ENCODE measurements at regions not wholly inside any gene's neighbourhood (a gene's known extent, or its start where the extent isn't known, plus 50 kb on each side); places are given as distances from the start of the nearest gene placed in this dataset.

- TF ChIP-seq CTCF (IDR thresholded peaks at IDR 0.05; ENCODE audit: low read depth, low read length), result no peak
- CTCF ChIA-PET, result no interaction called here
- H3K27me3 ChIP-seq (ENCODE audit: control insufficient read depth, insufficient read depth, low read length), result no peaks in the 10 kb centered on the region
- no peak for DNase-seq (ENCODE audit: low read depth, low spot score)
- no peak overlapping the region for H3K27ac ChIP-seq (ENCODE audit: low read depth, low read length)
- POLR2A ChIA-PET, result no interaction called here
- H3K9me3 ChIP-seq (ENCODE audit: control insufficient read depth, insufficient read depth, low read length), result 0 out of 2 replicates have a peak, but pooled peaks cover under 1% of the 10 kb centered on the region
- no peak overlapping the region for H3K4me3 ChIP-seq (ENCODE audit: low read depth, low read length)
Observed at GRCh38 chr15:39409876-39410530, 170.9 kb upstream of the THBS1 start.

- POLR2A ChIA-PET, result interaction anchor here (0.6 kb wide), 1 partner anchor 62 kb away, joined by 3 read pairs; no protein-coding TSS in a partner anchor
- no peak for DNase-seq (ENCODE audit: low read depth, low spot score)
- Histone ChIP-seq H3K4me3 (ENCODE audit: low read depth, low read length) (no peak overlapping the region), H3K27ac (ENCODE audit: low read depth, low read length) (no peak overlapping the region), H3K27me3 (ENCODE audit: control insufficient read depth, insufficient read depth, low read length) (no peaks in the 10 kb centered on the region), H3K9me3 (ENCODE audit: control insufficient read depth, insufficient read depth, low read length) (peaks cover 12% of the 10 kb centered on the region; the same call in 1 of the 2 replicates)
- TF ChIP-seq CTCF (IDR thresholded peaks at IDR 0.05; ENCODE audit: low read depth, low read length), result no peak
- CTCF ChIA-PET, result no interaction called here
Observed at GRCh38 chr15:39411102-39411989, 169.5 kb upstream of the THBS1 start.

- H3K9me3 ChIP-seq (ENCODE audit: control insufficient read depth, insufficient read depth, low read length), result peaks cover 15% of the 10 kb centered on the region; the same call in 1 of the 2 replicates
- DNase-seq (ENCODE audit: low read depth, low spot score), result no peak
- H3K4me3 ChIP-seq (ENCODE audit: low read depth, low read length), result no peak overlapping the region
- no peaks in the 10 kb centered on the region for H3K27me3 ChIP-seq (ENCODE audit: control insufficient read depth, insufficient read depth, low read length)
- ChIA-PET CTCF (no interaction called here), POLR2A (interaction anchor here (1.0 kb wide), 1 partner anchor 9 kb away, joined by 3 read pairs; no protein-coding TSS in a partner anchor)
- no peak for TF ChIP-seq CTCF (IDR thresholded peaks at IDR 0.05; ENCODE audit: low read depth, low read length)
- no peak overlapping the region for H3K27ac ChIP-seq (ENCODE audit: low read depth, low read length)
Observed at GRCh38 chr15:39413558-39413957, 167.3 kb upstream of the THBS1 start.

GRCh38 chr15:39414201-39414600, 166.7 kb upstream of the THBS1 start:
- no peak for TF ChIP-seq CTCF (IDR thresholded peaks at IDR 0.05; ENCODE audit: low read depth, low read length)
- ChIA-PET POLR2A (interaction anchor here (1.0 kb wide), 1 partner anchor 10 kb away, joined by 3 read pairs; no protein-coding TSS in a partner anchor), CTCF (no interaction called here)
- Histone ChIP-seq H3K4me3 (ENCODE audit: low read depth, low read length) (no peak overlapping the region), H3K27ac (ENCODE audit: low read depth, low read length) (no peak overlapping the region), H3K9me3 (ENCODE audit: control insufficient read depth, insufficient read depth, low read length) (peaks cover 15% of the 10 kb centered on the region; the same call in 1 of the 2 replicates), H3K27me3 (ENCODE audit: control insufficient read depth, insufficient read depth, low read length) (no peaks in the 10 kb centered on the region)
- no peak for DNase-seq (ENCODE audit: low read depth, low spot score)

GRCh38 chr15:39415634-39416033, 165.2 kb upstream of the THBS1 start:
- CTCF ChIA-PET, result no interaction called here
- no peak for DNase-seq (ENCODE audit: low read depth, low spot score)
- Histone ChIP-seq H3K4me3 (ENCODE audit: low read depth, low read length) (no peak overlapping the region), H3K27me3 (ENCODE audit: control insufficient read depth, insufficient read depth, low read length) (no peaks in the 10 kb centered on the region), H3K27ac (ENCODE audit: low read depth, low read length) (no peak overlapping the region), H3K9me3 (ENCODE audit: control insufficient read depth, insufficient read depth, low read length) (peaks cover 15% of the 10 kb centered on the region; the same call in 1 of the 2 replicates)
- POLR2A ChIA-PET, result no interaction called here
- TF ChIP-seq CTCF (IDR thresholded peaks at IDR 0.05; ENCODE audit: low read depth, low read length), result no peak
